GM12873 (cell line): ENCODE measurements at regions not wholly inside any gene's neighbourhood (a gene's known extent, or its start where the extent isn't known, plus 50 kb on each side); places are given as distances from the start of the nearest gene placed in this dataset.

Source experiments
- TF ChIP-seq, protein P1 (sequence below): IDR thresholded peaks from 2 replicates; pipeline ENCODE4 v1.5.1; 2012; ENCODE audit warnings: low read depth, mild to moderate bottlenecking, moderate library complexity, low read length, control low read depth; ENCODE audit not compliant: insufficient read depth; ENCODE audit errors: missing control alignments

DNA sequence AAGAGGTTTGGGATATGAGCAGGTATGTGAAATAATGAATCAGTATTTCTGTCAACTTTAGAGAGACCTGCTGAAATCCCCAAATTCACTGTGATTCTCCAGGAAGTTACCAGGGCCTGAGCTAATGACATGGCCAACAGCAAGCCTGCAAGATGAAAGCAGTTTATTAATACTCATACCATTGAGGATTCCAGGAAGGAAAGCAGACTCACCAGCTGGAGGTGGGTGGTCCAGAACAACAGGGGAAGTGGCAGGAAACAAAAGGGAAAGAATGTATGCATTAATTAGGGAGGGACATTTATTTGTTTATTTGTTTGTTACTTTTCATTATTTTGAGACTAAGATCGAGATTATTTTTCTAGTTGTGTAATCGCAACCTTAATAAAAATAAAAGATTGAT lies 196.6 kb upstream of the AGA start:
- TF ChIP-seq, protein P1, sequence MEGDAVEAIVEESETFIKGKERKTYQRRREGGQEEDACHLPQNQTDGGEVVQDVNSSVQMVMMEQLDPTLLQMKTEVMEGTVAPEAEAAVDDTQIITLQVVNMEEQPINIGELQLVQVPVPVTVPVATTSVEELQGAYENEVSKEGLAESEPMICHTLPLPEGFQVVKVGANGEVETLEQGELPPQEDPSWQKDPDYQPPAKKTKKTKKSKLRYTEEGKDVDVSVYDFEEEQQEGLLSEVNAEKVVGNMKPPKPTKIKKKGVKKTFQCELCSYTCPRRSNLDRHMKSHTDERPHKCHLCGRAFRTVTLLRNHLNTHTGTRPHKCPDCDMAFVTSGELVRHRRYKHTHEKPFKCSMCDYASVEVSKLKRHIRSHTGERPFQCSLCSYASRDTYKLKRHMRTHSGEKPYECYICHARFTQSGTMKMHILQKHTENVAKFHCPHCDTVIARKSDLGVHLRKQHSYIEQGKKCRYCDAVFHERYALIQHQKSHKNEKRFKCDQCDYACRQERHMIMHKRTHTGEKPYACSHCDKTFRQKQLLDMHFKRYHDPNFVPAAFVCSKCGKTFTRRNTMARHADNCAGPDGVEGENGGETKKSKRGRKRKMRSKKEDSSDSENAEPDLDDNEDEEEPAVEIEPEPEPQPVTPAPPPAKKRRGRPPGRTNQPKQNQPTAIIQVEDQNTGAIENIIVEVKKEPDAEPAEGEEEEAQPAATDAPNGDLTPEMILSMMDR, result no peak

- TF ChIP-seq, protein P1, result no peak
Measured at GRCh38 chr4:177640864-177641263, 198.6 kb upstream of the AGA start.

DNA sequence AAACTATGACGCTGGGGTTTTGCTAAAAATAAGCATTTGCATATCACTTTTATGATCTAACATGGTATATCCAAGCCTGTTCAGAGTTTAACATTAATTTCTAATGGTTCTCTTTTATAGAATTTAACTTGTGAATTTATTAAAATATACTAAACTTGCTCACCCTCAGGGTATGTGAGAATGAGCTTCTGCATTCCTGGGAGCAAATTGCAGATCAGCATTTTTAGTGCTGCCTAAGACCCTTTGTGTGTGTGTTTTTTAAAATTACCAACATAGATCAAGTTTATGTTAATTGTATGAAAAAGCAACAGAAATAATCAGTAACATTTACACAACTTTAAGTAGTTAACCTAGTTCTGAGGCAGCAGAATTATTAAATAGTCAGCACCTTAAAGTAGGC lies 218.0 kb upstream of the AGA start:
- TF ChIP-seq, protein P1, result no peak

GRCh38 chr4:177667687-177668086 lies 225.4 kb upstream of the AGA start:
- TF ChIP-seq, protein P1, result peak; percentile 36

DNA sequence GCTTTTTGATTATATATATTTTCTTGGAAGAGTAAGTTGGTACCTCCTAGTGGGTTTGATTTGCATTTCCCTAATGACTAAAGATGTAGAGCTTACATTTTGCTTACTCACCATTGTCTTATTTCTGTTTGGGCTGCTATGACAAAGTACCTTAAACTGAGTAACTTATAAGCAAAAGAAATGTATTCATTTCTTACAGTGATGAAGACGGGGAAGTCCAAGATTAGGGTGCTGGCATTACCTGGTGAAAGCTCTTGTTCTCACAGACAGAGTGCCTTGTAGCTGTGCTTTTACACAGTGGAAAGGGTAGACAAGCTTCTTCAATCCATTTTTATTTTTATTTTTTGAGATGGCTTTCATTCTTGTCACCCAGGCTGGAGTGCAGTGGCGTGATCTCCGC lies 229.2 kb upstream of the AGA start:
- TF ChIP-seq, protein P1, result no peak

GRCh38 chr4:177671845-177672244 lies 229.6 kb upstream of the AGA start:
- TF ChIP-seq, protein P1, result no peak

DNA sequence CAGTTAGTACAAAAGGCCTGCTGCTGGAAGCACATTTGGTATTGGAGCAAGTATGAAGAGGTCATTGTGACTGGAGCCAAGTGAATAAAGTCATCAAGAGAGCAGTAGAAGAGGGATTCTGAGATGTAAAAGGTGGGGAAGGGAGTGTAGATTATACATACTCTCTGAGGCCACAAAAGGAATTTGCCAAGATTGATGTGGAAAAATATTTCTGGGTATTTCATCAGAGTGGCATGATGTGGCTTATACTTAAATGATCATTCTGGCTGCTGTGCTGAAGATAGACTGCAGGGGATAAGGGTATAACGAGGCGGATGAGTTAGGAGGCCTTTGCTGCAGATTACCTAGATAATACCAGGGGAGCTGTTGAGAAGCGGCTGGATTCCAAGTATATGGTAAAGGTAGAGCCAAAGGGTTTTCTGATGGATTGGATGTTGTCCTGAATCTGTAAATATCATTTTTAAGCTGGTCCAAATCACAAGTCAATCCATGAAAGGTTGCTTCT lies 231.8 kb upstream of the AGA start:
- TF ChIP-seq, protein P1, result no peak
